Right renal cortex interstitium (tissue), 3 donors: ENCODE measurements at regions not wholly inside any gene's neighbourhood (a gene's known extent, or its start where the extent isn't known, plus 50 kb on each side); places are given as distances from the start of the nearest gene placed in this dataset.
"Not testable (repeated sequence)": the region's sequence is repeated elsewhere in the genome, so short reads cannot be mapped to it uniquely, and the experiment has no call there.

Experiments used
- DNase-seq, 3 donors: peaks; one replicate each; pipeline ENCODE4 v3.0.0-alpha.2; 2013; ENCODE audit warnings: low read depth in 3 of 3, low spot score in 2 of 3

DNA sequence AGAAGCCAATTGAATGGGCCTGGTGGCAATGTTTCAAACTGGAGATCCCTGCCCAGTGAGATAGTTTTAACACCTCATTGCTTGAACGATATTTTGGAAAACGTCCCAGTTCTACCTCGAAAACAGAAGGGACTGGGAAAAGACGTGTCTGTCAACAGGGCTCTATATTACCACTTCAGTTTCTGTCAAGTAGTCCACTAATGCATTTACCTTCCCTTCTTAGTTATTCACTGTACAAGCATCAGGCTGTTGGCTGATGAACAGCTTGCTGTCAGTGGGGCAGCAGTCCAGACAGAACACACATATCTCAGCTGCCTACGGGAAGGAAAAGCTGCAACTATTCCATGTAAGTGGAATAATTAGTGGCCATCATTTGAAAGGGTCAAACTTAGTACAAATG lies 794.7 kb upstream of the GBE1 start:
- no peak for DNase-seq

DNA sequence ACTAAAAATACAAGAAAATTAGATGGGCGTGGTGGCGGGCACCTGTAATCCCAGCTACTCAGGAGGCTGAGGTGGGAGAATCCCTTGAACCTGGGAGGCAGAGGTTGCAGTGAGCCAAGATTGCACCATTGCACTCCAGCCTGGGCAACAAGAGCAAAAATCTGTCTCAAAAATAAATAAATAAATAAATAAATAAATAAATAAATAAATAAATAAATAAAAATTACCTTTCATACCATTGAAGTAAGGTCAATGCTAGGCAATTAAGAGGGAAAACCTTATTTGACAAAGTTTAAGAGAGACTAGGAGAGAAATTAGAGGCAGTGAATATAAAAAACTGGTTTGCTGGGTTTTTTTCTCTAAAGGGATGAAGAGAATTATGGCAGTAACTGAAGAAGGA lies 781.1 kb upstream of the GBE1 start:
- not testable (repeated sequence) for DNase-seq

DNA sequence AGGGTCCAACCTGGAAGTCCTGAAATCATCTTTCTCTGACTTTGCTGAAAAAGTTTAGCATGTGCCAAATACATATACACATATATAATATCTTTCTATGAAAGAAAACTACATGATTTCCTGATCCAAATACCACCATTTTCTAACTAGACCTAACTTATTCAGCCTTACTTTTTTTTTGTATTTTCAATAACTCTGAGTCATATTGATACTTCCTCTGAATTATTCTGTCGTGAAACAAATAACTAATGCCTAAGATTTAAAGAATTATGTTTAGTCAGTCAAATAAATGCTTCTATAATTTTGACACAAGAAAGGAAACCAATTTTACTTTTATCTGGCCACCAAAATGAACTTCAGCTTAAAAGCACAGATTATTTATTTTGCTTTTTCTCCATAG lies 760.2 kb upstream of the GBE1 start:
- DNase-seq = no peak

DNA sequence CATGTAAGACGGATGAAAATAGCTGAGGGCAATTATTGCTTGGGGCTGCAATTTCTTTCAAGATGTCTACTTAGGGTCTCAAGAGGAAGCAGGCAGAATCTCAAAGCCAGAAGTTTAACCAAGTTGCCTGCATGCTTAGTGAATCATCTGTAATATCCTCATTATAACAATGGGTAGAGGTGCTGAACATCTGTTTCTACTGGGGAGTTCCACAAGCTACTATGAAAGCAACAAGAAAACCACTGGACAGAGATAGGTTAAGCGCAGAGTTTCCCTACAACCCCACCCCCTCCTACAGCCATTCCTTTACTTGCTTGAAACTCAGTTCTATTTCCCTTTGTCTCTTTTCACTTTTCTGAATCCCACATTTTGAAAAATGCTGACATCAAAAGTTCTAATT lies 759.4 kb upstream of the GBE1 start:
- no peak for DNase-seq

DNA sequence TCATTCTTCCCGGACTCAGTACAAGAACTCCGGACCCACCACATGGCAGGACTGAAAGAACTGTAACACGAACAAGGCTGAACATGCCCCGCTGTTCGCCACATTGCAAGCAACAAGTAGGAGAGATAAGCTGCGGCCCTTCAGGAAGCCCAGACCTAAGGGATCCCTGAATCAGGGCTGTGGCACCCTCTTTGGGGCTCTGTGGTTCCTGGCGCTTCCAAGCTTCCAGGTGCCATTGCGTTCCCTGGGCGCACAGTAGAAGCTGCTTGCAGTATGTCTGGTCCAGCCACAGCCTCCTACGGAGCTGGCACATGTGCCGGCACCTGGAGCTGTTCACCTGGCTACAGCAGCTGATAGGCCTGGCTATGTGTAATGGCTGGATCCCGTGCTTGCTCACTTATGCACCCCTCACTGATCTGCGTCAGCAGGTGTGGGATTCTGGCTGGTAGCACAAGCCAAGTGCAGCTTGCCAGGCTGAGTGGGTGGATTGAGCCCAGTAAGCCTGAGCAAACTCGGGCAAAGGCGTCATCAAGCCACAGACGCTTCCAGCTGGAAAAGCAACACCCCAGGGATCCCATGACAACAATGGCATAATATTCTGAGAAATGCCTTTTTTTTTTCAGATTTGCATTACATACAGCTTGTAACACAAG lies 748.6 kb upstream of the GBE1 start:
- no peak for DNase-seq

DNA sequence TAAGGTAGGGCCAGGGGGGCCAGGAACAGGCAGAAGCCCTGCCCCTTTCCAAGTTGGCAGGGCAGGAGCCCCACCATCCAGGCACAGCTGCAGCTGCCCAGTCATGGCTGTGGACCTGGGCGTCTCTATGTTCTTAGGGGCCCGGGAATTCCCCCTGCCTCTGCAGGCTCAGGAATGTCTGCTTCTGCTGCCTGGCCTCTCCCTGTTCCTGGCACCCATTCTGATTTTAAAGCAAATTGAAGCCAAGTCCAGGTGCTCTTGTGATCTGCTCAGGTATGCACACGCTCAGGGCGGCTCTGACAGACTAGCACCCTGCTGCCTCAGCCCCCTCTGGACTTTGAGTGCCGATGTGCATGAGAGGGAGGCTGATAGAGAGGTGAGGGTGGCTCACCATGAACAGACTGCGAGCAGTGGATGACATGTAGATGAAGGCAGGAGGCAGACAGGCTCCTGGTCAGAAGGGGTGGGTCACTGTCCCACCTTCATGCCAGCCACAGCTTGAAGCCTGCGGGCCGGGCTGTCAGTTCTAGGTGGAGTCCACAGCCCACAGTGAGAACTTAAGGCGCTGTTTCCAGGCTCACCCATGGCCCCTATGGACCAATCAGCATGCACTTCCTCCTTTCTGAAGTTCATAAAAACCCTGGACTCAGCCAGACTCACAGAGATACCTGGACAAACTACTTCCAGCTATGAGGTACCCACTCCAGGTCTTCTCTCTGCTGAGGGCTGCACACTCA lies 747.8 kb upstream of the GBE1 start:
- DNase-seq = no peak

DNA sequence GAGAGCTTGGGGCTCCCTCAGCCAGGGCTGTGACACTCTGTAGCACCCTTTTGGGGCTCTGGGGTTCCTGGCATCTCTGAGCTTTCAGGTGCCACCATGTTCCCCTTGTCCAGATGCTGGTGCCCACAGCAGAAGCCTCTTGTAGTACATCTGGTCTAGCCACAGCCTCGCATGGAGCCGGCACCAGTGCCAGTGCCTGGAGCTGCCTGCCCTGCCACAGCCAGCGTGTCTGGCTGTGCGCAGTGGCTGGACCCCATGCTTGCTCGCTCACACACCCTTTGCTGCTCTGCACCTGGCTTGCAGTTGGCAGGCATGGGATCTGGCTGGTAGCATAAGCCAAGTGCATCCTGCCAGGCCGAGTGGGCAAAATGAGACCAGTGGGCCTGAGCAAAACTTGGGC lies 744.8 kb upstream of the GBE1 start:
- no peak for DNase-seq

DNA sequence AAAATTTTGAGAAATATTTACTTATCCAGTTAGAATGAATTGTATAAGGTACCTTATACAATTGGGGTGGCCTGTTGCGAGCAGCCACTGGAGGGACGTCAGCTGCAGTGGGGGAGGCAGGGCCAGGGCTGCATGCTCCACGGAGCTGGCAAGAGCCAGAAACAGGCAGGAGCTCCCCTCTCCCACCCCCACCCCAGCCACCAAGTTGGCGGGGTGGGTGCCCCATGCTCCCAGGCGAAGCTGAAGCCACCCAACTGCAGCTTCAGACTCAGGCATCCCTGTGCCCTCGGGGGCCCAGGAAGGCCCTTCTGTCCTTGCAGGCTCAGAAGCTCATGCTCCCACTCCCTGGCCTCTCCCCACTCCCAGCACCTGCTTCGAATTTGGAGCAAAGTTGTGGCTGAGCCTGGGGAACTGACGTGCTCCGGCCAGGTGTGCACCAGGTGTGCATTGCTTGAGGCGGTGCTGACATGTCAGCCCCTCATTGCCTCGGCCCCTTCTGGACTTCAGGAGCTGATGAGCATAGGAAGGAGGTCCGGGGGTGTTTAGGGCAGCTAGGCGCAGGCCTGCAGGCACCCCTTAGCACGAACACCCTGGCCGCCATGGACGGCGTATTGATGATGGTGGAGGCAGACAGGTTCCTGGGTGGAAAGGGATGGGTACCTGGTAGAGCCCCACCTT lies 743.8 kb upstream of the GBE1 start:
- no peak for DNase-seq

DNA sequence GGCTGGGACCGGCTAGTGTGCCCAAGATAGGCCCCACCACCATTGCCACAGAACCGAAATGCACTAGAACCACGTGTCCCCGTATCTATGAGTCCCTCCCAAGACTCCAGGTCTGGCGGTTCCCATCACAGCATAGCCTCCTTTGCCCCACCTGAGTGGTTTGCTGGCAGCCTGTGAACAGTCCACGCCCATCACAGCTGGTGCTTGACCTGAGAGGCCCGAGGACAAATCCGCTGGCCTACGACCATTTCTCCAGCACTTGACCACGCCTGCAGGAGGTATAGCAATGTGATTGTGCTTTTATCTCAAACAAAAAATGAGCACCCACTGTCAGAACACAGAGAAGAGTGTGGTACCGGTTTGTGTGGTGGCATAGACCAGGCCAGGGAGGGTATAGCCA lies 736.7 kb upstream of the GBE1 start:
- DNase-seq = no peak

DNA sequence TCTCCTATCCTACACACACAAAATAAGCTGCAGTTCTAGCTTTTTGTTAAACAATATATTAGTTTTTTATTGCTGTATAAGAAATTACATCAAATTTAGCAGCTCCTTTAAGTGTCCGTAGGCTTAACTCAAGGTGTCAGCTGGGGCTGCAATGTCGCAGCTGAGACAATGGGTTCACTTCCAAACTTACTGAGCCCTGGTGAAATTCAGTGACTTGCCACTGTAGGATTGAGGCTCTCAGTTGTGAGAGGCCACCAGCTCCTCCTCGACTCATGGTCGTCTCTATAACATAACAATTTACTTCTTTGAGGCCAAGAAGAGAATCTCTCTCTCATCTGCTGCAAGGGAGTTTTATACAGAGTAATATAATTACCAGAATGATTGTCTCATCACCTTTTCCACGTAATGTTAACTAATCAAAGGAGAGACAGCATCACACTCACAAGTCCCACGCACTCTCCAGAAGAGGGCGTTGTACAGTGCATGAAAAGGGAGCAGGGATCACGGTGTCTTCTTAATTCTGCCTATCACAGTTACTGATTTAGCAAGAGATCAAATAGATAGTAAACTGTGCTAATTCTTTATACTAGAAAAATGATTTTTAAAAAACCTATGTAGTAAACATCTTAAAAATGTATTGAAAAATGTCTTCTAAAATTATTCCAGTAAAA lies 735.6 kb upstream of the GBE1 start:
- DNase-seq = no peak

DNA sequence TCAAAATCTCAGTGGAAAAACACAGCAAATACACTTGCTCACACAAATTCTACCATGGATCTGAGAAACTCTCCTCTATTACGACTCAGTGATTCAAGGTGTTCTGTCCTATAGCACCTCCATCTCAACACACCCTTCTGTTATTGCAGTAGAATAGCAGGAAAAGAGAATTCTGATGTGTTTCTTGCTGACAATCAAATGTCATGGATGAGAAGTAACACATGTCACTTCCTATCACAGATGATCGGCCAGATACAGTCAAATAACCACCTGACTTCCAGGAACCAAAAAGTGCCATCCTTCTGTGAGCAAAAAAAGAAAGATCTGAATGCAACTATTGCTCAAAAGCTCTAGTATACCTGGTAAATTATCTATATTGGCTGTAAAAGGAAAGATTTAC lies 734.2 kb upstream of the GBE1 start:
- DNase-seq = no peak

DNA sequence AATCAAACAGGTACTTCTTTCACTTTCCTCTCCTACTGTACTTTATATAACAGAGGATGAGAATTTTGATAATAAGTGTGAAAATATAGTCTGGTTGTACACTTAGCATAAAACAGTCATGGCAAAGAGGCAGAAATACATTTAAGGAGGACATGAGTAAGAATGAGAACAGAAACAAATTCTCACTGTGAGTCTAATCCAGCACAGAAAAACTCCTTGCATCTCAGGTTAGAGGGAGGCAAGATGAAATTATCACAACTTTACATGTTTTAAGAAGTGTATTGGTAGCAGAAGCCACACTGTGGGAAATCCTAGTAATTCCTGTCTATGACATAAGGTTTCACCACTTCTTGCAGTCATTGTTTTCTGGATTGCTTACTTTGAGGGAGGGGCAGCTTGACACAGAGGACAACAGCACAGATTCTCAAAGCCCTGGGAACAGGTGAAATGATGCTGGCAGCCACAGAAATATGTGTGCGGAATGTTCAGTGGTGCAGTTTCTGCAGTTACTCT lies 733.6 kb upstream of the GBE1 start:
- DNase-seq = no peak

DNA sequence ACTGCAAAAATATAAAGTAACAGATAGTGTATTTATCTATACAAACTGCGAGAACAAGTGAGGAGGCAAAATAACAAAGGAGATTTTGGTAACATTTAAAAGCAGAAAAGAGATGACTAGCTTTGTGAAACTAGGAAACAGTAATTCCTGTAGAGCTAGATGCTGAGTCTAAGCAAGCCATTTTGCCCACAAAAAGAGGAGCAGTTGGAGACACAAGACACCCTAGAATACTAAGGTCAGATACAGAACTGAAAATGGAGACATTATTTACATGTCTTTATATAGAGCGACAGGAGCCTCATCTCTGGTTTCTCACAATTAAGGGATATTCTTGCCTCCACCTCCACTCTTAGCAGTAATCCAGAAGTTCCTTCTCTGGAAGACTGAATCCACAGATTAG lies 732.4 kb upstream of the GBE1 start:
- DNase-seq = no peak

DNA sequence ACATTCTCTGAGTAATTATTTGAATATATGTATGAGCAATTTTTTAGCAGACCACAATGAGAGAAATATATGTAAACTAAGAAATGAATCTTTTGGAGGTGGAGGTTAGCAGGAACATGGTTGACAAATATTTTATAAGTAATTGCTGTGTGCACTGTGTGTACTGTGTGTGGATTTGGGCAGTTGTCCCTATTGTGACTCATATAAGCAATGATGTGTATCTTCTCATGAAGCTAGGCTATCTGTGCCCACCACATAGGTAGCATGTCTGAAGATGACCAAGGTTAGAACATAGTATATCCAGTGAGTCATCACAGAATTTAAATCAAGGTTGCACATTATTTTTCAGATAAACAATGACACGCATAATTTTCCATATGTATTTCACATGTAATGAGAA lies 713.9 kb upstream of the GBE1 start:
- DNase-seq = no peak

DNA sequence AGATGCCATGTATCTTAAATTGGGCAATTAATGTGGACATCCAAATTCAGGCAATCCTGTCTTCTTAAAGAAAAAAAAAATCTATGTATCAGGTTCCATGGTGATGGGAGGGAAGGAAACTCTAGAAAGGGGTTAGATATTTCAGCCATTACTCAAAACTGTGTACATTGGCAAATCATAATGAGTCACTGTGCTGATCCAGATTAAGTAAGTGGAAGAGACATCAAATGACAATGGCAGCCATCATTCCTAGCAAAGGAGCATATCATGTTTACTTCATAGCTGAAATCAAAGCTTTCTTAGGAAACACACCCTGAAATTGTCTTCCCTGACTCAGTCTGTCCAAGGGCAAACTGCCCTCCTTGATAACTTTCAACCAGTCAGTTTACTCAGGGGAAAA lies 713.3 kb upstream of the GBE1 start:
- DNase-seq = no peak

DNA sequence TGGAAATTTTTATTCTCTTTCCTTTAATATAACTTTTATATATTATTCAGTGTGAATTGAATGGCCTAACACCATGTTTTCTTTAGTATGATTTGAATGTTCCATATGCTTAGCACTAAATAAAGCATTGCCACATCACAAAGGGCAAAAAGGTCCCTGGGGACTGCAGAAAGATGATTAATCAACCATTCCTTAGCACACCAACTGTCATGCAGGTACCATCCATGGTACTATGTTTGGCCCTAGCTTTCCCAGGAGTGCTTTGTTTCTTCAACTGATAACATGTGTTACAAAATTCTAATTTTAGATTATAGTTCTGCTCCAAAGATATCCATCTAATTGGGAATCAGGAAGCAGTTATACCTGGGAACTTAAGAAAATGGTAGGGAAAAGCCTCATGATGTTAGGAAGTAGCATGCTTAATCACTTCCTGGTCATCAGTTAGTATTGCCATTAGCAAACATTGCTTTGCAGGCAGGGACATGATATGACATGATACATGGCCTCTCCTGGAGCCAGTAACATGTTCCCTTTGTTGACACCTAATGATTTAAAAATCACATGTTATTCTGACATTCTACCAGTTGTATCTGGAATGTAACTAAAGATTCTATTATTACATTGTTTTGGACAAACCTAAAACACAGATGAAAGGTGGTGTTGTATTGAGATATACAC lies 712.6 kb upstream of the GBE1 start:
- DNase-seq = no peak

DNA sequence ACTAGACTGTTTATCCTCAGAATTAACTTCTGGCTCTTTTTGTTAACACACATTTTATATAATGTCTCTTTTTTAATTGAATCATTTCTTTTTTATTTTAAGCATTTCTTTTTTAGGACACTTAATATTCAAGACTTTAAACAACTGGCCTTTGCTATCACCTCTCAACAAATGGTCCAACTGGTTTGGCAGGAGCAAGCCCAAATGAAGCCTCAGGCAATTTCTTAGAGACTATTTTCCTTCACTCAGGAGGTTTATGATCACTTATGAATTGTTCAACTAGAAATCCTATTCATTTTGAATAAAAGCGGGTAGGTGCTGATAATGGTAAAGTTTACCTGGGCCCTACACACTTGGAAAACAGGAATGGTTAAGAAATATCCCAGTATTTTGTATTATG lies 705.6 kb upstream of the GBE1 start:
- DNase-seq = no peak

DNA sequence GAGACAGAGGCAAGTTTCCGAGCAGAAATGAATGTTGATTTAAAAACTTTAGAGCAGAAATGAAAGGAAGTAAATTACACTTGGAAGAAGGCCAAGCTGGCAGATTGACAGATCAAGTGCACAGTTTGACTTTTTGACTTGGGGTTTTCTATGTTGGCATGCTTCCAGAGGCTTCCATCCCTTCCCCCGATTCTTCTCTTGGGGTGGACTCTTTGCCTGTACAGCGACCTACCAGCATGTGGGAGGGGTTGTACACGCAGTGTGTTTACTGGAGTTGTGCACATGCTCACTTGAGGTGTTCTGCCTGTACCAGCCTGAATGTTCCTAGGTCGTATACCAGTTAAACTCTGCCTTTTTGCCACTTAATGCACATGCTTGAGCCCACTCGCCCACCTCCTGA lies 701.5 kb upstream of the GBE1 start:
- DNase-seq = no peak

DNA sequence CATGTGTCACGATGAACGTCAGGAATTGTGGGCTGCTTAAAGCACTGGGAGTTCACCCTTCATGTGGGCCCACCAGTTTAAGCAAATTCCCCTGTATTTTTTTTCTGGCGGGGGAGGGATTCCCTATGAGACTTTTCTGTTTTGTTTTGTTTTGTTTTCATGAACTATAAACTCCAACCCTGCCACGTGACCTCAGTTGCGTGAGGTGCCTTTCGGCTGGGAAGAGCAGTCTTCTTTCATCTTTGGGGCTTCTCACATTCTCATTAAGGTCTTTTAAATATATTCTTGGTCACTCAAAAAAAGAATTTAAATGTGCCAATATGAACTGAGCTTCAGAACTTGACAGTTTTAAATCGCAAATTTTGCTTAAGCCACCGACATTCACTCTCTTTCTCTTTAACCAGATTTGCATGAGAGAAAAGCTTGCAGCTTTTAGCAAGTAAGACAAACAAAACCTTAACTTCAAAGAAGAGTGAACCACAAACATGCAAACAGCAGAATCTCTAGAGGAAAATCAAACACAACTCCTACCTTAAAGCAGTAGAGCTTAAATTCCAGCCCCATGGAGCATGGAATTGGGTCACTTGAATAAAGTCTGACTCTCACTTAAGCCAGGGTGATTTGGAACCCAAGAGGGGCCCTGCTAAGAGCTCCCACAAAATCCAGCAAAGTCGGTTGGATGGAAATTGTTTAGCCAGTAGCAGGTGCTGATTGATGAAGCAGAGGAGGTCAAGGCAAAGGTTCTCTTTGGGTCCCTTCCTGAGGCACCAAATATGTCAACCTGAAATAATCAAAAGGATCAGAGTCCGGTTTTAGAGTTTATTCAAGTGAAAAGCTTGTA lies 699.8 kb upstream of the GBE1 start:
- no peak for DNase-seq

DNA sequence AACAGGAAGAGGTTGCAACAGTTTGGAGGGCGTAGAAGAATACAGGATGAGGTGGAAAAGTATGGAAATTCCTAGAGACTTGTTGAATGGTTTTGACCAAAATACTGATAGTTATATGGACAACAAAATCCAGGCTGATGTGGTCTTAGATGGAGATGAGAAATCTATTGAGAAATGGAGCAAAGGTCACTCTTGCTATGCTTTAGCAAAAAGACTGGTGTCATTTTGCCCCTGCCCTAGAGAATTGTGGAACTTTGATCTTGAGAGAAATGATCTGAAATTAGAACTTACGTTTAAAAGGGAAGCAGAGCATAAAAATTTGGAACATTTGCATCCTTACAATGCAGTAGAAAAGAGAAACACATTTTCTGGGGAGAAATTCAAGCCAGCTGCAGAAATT lies 686.9 kb upstream of the GBE1 start:
- DNase-seq = no peak
